ENCODE measurements at regions not wholly inside any gene's neighbourhood (a gene's known extent, or its start where the extent isn't known, plus 50 kb on each side); places are given as distances from the start of the nearest gene placed in this dataset.

DNA sequence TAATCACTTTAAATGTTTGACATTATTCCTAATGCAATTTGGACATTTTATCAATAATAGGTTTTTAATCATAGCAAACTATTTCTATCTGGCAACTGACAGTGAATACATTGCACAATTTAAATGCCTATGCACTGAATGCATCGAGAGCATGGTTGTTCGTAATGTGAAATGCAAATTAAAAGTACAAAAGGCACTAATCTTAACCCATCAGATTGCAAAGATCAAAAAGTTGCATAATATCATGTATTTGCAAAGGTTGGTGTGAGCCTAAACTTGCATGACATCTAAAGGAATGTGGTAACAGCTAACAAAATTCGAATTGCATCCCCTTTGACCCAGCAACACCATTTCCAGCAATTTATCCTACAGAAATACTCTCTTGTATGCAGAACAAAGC, 469.9 kb upstream of the IRAK1BP1 start:
- no peak for DNase-seq

DNA sequence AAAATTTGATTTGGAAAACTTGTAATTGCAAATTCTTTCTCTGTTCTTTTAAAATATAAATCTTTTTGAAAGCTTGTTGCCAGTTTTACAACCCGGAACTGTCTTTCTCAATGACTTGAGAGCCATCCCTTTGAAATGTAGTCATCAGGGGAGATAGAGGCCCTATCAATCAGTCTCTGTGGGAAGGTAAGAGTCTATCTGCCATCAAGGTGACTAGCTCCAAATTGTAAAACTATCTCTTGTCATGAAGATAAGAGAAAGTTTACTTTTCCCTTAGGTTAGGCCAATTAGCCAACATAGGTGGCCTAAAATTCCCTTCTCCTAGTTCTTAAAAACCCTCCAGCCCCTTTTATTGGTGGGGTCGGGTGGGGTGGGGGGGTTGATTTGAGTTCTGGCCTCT, 469.1 kb upstream of the IRAK1BP1 start:
- no peak for DNase-seq

DNA sequence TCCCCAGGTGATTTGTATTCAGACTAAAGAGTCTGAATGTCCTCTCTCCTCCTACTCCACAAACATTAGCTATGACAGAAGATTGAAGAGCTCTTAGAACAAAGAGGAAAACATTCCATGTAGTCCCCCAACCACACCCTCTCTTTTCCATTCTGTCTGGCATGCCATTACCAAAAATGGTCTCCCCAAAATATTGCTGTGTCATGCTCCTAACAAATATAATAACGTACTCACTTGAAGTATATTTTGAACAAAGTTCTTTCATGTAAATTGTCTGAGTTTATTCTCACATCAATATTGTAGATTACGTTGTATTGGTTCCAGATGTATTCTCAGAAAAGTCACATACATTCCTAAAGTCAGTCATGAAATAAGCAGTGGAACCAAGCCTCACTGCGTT, 467.3 kb upstream of the IRAK1BP1 start:
- no peak for DNase-seq

DNA sequence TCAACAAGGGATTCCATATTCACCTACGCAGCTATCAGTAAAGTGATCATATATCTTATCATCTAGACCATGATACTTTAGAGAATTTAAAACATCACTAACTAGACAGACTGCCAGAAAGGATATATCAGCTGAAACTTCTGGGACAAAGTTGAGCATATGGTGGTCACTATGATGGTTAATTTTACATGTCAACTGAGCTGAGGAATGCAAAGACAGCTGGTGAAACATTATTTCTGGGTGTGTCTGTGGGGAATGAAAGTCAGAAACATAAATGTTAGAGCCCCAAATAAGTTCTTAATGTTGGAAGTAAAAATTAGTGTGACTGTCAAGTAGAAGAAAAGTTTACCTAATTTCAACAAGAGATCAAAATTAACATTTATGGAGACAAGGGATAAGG, 440.0 kb upstream of the IRAK1BP1 start:
- DNase-seq: no peak

DNA sequence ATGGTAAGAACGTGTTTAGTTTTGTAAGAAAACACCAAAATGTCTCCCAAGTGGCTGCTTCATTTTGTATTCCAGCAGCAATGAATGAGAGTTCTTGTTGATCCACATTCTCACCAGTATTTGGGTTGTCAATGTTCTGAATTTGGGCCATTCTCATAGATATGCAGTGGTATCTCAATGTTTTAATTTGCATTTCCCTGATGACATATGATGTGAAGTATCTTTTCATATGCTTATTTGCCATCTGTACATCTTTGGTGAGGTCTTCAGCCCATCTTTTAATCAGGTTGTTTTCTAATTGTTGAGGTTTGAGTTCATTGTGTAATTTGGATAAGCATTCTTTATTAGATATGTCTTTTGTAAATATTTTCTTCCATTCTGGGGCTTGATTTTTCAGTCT, 436.8 kb upstream of the IRAK1BP1 start:
- DNase-seq: no peak

DNA sequence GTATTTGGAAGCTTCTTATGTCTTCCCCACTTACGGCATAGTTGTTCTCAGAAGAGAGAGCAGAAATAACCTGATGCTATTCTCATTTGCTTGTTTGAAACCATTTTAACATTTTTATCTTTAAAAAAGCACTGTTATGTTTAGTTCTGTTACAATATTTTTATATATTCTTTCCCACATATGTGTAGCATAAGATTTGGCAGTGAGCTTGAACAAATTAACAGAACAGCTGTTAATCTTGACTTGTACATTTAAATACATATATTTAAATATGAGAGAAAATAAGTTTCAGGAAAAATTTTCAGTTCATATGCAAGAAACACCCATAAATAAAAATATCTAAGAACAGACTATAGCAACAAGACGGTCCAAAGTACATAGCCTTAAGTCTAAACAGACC, 431.7 kb upstream of the IRAK1BP1 start:
- no peak for DNase-seq

DNA sequence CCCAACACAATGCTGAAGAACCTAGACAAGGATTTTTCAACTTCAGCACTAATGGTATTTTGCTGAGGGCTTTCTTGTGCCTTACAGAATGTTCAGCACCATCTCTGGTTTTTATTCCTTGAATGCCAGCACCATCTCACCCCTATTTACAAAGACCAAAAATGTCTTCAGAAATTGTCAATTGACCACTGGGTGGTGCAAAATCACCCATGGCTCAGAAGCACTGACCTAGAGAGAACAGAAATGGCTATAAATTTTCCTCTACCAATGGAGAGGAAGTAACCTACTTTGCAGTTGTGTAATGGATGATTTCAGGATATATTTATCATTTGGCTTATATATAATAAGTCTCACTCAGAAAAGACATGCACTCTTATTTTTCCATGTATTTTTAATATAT, 431.0 kb upstream of the IRAK1BP1 start:
- DNase-seq: peak; percentile 17

DNA sequence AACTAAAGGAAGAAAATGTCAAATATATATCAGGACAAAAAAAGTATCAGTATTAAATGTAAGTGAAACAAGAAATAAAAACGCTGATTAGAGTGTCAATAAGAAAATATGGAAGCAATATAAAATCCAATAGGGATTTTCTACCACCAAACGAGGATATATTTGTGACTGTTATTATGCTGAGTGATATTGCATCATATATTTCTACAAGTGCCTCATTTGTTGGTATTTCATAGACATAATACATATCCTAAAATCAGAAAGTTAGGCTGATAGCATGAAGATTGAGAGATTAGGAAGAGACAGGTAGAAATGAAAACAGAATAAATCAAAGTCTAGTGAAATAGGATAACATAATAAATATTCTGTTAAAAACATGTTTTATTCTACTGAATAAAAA, 429.2 kb upstream of the IRAK1BP1 start:
- no peak for DNase-seq

DNA sequence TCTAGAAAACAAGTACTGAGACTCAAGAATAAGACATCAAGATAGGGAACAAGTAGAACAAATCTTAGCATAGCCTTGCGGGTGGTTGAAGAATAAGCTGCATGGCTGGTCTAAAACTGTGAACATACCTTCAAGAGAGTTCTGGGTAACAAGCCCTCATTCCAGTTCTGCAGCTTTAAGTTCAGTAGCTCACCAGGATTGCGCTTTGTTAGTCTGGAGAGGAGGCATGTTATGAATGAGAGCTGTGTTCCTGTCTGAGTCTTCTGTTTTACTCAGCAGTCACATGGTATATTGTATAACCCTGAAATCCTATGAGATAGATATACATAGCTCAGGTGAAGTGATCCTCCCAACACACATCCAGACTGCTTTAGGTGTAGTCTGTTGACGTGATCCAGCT, 406.6 kb upstream of the IRAK1BP1 start:
- DNase-seq: no peak

DNA sequence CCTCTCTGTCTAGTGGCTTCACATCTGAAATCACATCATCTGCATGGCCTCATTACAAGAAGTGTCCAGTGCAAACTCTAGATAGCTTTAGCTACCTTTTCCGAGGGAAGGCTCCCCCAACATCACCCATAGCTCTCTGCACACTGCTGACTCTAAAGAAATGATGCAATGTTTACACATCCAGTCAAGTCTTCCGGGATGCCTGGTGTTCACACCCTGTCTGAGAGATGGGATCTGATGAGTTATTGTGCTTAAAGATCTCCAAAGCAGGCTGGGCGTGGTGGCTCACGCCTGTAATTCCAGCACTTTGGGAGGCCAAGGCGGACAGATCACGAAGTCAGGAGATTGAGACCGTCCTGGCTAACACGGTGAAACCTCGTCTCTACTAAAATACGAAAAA, 404.6 kb upstream of the IRAK1BP1 start:
- DNase-seq: no peak

DNA sequence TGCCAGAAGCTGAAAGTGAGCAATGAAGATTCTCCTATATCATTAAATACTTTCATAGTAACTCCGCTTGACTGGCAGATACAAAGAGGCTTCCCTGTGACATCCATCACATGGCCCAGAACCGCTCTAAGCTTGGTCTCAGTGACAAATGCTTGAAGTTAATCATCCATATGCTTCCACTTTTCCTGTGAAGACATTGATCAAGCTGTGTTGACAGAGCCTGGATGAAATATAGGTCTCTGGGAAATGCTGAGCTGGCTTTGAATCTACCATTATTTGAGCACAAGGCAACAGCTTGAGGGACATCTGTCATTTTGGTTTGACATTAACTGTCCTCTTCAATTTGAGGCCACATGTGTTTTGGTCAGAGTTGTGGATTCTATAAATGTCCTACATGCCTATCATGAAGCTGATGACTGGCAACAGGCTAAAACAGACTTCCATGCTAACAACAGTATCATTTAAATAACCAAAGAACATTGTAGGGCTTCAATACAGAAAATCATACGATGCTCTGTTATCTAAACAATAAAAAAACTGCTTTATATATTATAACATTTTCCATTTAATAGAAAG, 402.2 kb upstream of the IRAK1BP1 start:
- no peak for DNase-seq

DNA sequence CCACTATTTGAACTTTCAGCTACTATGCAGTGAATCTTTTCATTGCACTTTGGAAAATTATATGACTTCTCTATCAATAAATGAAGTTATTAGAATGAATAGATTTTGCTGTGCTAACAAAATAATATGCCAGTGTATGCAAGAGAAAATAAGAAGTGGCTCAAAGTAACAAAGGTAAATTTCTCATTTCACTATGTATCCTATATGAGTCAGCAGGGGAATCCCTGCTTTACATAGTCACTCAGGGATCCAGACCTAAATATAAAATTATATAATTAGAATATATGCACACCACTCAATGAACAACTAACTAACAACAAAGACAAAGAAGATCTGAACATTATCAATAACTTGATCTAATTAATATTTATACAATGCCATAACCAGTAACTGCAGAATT, 390.8 kb upstream of the IRAK1BP1 start:
- no peak for DNase-seq

DNA sequence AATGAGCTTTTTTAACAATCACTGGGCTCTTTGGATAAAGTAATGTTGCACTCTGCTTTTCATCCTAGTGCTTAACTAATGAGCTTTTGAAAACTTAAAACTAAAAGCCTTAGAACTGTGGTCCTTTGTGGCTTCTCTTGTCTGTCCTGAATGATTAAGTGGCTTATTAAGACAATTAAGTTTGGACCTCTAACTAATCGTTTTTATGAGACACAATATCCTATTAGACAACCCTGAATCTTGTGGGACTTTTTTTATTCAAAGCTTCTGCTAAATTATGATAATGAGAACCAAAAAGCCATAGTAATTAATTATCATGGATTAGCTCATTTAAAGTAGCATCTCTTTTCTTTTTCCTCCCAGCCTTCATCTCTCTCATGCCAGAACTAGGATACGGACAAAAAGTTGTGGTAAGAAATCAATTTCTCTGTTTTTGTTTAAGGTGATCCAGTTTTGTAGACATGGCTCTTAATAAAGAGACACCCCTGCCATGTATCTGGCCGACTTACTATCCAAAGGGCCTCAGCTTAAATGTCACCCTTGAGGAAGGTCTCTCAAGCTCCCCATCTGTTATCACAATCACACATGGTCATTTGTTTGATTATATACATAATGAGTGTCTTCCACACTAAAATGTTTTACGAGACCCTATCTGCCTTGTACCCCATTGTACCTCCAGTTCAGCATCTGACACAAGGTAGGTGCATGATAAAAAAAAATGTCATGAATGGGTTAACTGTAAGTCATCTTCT, 384.4 kb upstream of the IRAK1BP1 start:
- DNase-seq: no peak

DNA sequence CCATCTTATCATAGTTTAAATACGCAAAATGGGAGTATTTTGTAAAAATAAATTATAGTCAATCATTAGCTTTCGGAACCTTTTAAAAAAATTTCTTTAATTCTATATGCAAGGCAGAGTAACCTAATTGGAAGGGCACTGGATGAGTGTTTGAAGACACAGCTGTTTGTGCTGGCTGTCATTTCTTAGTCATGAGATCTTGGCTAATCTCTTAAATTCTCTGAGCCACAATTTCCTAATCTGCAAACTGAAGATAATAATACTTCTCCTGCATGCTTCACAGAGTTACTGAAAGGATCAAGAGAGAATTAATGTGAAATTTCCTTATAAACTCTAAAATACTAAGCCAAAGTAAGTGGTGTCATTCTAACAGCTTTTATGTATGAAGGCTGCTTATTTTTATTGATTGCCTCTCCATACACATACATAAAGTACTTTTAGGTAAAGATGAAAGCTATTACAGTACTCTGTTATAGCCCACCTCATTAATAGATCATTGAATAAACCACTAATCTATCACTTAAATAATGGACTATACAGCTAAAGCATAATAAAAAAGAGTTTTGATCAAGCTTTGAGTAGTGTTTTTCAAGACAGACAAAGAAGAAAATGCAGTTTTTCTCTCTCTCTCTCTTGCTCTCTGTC, 383.7 kb upstream of the IRAK1BP1 start:
- no peak for DNase-seq

DNA sequence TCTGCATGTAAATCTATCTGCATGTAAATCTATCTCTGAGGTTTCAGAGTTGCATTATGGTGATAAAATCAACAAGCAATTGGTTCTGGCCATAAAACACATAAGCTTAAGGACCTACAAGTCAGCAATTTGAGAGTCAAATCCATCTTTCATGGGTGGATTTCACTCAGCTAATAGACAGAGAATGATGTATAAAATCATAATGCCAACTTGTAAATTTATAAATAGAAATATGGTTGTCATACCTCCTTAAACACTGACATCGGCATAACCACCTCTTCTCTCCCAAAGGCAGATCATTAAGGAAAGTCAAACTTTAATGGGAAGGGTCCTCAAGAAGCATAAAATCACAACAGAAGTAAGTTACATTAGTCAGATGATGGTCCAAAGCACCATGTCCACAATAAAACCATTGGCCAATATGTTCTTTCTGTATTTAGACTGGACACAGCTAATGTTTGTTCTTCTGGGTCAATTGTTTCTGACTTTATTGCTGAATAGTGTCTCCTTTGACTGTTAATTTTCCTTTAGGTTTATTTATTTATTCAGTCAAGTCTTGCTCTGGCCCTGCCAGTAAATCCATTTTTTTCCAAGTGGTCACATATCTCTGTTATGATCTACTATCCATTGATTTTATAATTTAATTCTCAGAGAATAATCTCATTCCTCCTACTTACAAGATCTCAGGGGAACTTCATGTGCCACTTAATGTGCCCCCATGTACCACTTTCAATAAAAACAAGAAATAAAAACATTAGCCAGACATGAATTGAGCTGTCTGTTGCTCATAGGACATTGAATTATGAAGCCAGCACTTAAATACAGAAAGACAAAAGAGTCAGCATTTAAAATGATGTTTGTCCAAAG, 382.9 kb upstream of the IRAK1BP1 start:
- no peak for DNase-seq

DNA sequence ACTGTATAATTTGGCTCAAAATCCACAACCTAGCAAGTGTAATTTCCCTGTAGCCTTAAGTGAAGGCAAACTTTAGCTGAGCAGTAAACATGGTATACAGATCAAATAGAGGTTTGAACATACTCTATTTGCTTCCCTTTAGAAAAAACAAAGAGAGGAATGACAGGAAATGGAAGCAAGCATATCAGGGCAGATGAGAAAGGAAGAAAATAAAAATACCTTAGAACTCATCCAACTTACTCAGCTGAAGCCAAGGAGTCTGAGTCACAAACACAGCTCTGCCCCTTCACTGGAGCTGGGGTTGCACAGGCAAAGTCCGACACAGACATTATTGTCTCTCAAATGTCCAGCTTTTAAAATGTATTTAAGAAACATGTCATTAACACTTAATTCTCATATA, 379.9 kb upstream of the IRAK1BP1 start:
- no peak for DNase-seq

DNA sequence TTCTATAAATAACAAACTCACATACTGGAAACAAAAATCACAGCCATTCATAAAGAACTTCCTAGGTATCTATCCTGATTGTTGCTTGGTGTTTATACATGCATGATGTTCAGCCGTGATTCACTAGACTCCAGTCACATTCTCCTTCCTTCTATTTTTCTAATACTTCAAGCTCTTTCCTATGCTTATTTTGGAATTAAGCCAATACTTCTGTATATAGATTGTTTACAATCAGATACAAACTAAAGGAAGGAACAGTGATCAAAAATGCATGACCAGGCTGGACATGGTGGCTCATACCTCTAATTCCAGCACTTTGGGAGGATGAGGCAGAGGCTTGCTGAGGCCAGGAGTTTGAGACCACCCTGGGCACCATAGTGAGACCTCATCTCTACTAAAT, 377.5 kb upstream of the IRAK1BP1 start:
- no peak for DNase-seq

DNA sequence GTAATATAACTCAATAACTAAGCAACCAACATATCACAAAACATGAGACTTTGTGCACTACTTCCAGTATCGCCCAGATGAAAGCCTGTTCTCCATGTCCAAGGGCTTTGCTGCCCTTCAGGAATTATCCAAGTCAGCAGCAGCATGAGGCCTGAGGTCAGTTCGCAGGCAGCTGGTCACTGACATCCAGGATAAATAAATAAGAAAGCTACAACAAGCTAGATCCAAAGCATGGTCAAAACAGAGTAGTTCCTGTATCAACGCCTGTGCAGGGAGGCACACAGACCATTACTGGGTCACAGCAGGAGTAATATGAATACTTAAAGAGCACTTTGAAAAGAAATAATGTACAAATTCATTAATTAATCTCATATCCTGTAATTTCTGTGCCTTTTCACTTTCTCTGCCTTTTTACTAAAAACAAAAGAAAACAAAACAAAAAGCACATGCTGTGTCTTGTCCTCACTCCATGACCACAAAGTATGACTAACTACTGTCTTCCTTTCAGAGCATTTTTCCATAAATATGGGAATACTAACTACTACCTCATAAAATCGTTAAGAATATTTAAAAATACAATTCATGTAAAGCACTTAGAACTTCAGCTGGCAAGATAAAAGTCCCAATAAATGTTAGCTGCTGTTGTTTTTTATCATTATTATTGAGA, 374.9 kb upstream of the IRAK1BP1 start:
- DNase-seq: no peak

DNA sequence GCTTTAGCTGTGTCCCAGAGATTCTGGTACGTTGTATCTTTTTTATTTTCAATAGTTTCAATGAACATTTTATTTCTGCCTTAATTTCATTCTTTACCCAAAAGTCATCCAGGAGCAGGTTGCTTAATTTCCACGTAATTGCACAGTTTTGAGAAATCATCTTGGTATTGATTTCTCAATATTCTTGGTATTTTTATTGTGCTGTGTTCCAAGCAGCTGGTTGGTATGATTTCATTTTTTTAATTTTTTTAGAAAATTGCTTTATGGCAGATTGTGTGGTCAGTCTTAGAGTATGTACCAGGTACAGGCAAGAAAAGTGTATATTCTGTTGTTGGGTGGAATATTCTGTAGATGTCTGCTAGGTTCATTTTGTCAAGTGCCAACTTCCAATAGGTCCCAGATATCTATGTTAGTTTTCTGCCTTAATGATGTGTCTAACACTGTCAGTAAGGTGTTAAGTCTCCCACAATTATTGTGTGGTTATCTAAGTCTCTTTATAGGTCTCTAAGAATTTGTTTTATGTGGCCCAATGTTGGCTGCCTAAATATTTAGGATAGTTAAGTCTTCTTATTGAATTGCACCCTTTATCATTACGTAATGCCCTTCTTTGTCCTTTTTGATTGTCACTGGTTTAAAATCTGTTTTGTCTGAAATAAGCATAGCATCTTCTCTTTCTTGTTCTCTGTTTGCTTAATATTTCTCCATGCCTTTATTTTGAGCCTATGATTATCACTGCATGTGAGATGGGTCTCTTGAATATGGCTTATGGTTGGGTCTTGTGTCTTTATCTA, 366.9 kb upstream of the IRAK1BP1 start:
- no peak for DNase-seq

DNA sequence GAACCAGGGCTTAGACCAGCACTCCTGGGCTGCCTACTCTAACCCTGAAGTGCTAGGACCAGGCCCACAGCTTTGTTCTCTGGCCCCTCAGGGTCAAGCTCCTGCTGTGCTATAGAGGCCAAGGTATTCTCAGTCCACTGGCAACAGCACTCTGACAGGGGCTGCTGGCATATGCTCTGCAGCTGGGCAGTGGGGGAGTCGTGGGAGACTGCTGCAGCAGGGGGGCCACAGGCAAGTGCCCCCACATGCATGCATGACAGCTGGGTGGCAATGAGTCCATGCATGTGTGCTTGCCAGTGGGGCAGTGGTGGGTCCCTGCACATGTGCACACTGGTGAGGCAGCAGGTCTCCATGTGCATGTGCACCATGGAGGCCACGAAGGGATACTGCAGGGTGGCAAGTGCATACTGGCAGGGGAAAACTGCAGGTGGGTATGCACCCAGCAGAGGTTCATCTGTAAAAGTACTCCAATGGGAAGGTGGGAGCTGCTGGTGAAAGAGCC, 364.9 kb upstream of the IRAK1BP1 start:
- DNase-seq: no peak

DNA sequence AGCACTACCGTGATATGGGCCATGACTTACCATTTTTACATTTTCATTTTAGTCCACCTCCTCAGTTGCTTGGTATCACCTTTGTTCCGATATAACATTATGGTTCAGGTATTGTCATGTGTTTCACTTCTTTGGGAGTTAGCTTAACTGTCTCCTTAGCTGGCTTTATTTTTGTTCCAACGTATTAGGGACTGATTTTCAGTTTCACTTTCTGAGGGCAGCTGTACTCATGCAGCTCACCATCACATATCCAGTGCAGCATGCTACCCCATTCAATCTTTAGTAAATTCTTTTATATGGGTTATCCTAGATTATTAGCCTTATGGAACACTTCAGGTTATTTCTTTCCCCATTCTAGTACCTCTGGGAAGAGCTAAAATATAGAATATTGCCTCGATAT, 362.2 kb upstream of the IRAK1BP1 start:
- no peak for DNase-seq

DNA sequence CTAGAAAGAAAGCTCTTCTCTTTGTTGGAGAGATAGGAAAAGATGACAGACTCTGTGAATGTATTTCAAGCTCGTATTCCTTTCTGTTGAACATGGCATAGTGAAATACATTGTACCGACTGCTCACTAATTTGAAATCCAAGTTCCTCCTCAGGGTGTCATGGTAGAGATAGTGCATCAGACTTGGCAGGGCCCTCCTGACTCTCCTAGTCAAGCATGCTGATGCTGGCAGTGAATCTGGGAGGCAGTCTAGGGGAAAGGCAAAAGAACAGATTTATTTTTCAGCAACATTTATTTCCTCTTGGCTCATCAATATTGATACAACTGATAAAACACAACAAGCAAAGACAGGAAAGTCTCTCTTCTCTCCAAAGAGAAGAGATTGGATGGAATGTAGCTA, 356.3 kb upstream of the IRAK1BP1 start:
- DNase-seq: no peak

Data from NCI-H748 treated with DMSO at 0.1 percent for 48 hours (cell line).